HG02678 (cell line): ENCODE measurements at regions not wholly inside any gene's neighbourhood (a gene's known extent, or its start where the extent isn't known, plus 50 kb on each side); places are given as distances from the start of the nearest gene placed in this dataset.

Experiments used
- ATAC-seq: cut with Tn5 transposase; IDR thresholded peaks from one replicate; pipeline ENCODE4 v1.9.1; 2021; ENCODE audit warnings: mild to moderate bottlenecking, moderate library complexity; ENCODE audit not compliant: unreplicated experiment

DNA sequence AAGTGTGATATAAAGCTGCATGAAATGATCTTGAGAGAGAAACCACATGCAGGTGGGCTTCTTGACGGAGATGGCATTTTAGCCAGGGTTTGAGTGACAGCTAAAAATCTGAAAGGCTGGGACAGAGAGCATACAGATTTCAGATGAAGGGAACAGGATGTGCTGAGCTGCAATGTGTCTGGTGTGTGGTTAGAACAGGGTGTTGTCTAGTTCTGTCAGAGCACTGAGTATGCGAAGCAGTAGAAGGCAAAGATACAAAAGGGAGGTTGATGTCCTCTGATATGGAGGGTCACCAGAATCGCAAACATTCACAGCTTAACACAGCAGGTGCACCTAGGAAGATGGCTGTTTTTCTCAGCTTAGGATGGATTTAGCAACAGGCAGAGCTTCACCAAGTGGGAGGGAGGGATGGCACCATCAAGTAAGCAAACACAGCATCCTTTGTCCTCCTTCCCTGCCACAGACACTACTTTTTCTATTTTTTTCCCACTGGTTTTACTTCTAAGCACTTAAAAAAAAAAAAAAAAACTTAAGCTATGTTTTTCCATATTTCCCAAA lies 182.5 kb downstream of the TMX3 start:
- no peak for ATAC-seq

DNA sequence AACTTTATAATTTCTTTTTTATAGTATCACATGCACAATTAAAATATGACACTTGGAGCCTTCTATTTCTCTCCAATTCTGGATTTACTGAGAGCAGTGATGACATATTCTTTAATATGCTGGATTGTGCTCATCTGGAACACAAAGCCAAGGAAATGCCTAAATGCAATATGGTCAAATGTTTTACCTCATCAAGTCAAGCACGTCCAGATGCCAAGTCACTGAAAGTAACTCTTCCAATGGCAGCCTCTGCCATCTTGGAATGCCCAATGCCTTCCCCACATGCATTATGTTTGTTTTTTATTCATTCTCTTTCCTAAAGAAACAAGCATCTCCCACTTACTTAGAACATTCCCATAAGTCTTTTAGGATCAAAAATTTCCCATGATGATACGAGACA lies 189.8 kb downstream of the TMX3 start:
- ATAC-seq, result no peak

DNA sequence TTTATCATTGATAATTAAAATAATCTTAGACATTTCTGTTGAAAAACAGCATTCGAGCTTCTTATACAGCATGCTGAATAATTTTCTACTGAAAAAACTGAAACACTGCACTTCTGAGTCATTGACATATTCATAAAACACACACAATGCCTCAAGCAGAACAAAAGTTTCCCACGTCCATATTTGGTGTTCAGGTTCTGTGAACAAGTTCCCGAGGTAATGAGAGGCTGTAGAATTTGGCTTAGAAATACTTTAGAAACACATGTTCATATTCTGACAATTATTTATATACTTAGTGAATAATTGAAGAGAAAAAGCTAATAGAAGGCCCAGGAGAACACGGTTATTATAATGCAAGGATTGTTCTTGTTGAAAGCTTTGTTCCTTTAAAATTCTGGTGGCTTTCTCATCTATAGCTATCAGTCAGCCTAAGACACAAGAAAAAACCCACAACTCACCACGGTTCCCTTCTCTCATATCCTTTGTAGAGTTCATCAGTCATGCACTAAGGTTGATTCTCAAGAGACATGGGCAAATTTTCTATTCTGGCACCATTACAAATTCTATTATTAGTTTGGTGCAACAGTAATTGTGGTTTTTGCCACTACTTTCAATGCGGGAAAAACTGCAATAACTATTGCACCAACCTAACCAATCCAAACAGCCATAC lies 194.4 kb downstream of the TMX3 start:
- peak; percentile 58 for ATAC-seq

DNA sequence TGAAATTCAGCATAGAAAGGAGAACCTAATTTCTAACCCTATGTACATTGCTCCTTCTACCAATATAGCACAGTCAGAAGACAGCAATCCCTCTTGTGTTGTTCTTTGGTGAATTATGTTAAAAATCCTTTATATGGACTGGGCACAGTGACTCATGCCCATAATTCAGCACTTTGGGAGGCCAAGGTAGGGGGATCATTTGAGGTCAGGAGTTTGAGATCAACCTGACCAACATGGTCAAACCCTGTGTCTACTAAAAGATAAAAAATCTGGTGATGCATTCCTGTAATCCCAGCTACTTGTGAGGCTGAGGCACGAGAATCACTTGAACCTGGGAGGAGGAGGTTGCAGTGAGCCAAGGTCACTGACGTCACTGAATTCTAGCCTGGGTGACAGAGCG lies 195.6 kb downstream of the TMX3 start:
- ATAC-seq, result no peak

DNA sequence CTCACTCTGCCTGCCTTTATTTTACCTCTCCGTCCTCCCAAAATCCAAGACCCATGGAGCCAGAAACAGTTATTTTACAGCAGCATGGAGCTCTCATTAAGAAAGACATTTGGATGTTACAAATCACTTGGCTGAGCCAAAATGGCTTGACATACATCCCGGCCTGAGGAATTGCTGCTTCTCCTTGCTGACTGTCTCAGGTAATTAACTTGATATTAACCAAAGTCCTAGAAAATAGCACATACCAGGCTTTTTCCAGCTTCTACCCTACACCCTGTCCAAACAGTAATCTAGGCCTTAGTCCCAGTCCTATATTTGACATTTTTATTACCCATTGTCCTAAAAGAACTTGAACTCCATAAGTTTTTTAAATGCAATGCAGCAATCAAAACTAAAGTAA lies 205.0 kb downstream of the TMX3 start:
- no peak for ATAC-seq

DNA sequence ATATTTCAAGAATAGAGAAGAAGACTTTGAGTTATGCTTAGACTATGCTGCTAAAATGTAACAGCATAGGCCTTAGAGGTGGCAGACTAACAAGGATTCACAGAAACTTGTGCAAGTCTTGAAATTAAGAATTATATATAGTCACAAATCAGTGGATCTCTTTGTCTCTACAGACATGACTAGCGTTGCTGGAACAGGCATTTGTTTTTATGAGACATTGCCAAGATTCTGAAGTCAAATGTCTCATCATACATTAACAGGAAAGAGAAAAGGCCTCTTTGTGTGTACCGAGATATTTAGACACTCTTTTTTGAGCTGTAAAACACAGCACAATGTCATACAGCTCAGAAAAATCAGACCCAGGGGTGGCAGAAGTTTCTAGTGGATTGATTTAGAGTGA lies 207.1 kb downstream of the TMX3 start:
- ATAC-seq, result no peak

DNA sequence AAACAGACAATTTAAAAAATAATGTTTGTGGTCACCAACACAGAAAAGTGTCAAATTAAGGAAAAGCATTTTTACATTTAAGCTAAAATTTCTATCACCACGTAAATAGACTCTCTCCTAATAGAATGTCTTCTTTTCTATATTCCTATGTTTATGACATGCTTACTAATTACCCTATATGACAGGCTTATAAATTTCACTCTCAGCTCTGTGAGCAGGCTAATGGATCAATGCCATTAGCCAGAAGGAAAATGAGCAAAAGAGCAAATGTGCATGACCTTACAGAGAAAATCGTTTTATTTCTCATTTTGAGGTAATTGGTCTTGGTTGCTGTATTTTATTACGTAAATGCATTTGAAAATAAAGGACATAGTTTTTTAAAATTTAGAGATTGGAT lies 209.7 kb downstream of the TMX3 start:
- no peak for ATAC-seq

DNA sequence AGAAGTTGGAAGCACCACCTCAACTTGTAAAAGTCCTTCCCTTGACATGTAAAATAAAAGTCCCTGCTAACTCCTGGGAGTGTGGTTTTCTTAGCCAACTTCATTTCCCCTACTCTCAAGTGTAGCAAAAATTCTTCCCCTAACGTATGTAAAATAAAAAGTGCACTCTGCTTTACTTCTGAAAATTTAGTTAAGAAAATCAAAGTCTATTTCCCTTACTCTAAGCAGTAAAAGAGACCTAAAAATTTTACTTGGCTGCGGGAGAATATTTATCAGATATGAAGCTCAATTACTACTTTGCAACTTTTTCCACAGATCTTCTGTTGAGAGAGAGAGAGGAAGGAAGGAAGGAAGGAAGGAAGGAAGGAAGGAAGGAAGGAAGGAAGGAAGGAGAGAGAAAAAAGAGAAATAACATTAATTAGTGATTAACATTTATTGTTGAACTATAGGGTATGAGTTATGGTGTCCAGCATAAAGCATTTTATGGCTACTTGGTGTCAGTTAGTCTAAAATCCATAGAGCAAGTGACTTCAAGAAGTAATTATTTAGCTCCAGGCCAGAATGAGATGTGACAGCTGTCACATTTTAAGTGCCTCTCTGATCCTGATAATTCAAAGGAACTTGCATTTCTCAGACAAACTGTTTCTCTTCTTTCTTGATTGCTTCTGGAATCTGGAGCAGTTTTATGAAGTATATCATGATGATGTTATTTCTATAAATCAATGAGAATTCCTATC lies 210.3 kb downstream of the TMX3 start:
- no peak for ATAC-seq

DNA sequence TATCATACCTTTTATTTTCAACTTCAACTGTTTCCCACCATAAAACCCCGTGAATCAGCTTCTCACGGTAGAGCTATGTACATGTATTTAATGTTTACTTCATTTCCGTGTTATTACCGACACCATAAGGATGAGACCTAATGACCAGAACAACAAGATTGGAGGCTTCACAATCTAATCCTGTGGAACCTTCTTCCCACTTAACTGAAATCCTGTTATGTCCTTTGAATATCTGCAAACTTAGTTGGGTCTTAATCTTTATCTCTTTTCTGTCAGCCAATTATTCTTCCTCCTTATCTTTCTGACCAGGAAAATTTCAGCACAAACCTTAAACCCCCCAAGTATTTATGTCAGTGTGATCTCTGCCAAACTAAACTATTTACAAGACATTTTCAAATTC lies 214.4 kb downstream of the TMX3 start:
- no peak for ATAC-seq

DNA sequence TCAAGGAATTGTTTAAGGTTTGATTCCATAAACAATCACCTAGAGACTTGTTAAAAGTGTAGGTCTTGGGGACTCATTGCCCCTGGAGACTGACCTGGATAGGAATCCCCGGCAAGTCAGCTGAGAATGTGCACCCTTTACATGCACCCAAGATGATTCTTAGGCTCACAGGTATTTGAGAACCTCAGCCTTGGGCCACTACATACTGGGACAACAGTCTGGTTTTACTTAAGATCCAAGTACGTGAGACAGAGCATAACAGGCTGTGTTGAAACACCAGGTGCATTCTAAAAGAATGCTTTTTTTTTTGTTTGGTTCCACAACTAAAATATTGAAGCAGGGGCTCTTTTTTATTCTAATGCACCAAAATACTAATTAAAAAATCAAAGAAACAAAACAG lies 215.8 kb downstream of the TMX3 start:
- ATAC-seq, result no peak

DNA sequence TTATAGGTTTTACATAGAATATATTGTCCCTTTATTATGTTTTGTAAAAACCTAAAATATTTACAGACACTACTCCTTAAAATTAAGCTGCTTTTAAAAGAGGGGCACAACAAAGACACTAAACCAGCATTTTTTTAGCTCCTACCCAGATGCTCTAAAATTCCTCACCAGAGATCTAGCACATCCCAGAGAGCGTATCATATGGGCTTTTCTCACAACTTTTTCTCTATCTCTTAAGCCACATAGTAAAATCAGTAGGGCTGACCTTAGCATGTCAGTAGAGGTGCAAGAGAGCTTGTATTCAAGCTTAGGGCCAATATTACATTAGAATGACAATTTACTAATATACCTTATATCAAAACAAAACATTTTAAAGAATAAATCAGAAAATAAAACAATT lies 216.3 kb downstream of the TMX3 start:
- ATAC-seq, result no peak

DNA sequence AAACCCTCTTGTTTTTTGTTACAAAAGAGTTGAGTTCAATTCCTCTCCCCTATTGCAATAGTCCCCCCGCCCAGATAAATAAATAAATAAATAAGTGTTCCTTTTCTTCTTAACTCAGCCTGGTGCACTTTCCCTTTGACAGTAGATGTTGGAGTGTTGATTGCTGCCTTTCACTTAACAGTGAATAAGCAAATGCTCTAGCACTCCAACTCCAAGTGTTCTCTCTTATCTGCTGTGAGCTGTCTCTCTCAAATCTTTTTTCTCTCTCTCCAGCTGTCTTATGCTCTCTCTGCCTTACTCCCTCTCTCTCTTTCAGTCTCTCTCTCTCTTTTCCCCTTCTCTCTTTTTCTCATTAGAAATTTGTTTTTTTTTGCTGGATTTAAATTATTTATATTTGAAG lies 216.7 kb downstream of the TMX3 start:
- no peak for ATAC-seq

DNA sequence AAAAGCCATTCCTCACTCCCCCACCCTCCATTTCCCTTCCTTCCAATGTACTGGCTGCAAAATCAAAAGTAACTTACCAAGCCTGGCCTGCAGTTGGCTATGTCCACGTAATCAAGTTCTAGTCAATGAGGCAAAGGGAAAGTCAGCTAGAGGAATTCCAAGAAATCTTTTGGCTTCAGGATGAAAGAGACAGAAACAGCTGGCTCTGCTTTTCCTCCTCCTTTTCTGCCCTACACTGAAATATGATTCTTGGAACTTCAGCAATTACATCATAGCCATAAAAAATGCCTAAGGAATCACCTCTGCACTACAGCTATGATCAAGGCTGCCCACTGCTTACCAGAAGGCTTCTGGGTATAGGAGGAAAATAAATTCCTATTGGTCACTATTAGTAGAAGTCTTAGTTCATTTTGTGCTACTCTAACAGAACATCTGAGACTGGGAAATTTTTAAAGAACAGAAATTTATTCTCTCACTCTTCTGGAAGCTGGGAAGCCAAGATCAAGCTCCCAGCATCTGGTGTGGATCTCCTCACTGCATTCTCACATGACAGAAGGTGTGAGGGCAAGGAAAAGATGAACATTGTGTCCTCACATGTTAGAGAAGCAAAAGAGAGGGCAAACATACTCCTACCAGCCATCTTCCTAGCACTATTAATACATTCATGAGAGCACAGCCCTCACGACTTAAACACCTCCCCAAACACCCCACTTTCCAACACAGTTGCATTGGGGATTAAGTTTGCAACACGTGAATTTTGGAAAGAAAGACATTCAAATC lies 219.9 kb downstream of the TMX3 start:
- no peak for ATAC-seq

DNA sequence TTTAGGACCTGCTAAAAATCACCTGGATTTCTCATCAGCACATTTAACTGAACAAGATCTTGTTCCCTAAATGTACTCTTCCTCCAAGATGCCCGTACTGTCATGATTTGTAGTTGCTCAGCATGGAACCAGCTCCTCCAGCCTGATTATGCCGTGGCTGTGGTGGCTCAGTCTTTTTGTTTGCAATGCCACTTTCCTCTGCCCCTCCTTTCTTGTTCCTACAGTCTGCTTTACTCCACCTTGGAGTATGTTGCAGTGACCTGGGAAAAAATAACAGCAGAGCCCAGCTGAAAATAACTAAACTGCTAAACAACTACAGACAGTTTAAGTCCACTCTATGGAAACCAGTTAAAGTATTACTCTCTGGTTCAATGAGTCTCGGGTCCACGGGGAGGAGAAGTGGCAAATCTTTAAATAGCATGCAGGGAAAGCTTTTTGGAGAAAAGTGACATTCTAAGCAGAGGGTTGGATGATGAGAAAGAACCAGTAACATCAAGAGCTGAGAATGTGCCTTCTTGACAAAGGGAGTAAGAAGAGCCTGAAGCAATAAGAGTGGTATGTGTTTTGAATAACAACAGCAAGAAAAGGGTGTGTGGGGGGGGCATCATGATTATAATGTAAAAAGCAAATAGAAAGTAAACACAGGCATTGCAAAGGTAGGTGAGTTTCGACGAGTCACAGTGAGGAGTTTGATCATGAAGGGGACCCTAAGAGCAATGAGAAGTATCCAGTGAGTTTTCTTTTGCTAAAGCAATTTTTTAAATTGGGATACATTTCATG lies 225.7 kb downstream of the TMX3 start:
- no peak for ATAC-seq

DNA sequence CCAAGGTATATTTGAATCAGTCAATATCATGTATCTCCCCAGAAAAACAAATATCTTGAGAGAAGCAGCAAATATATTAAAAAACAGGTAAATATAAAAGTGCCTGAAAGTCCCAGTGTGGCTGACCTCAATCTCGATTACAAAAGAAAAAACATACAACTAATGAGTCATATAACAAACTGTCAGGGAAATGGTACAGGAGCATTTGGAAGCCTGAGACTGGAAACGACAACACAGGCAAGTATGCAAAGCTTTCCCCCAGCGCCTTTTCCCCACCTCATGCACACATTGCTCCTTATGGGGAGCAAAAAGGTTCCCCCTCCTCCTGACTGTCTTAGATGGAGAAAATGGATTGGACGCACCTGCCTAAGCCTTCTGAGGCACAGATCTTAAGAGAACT lies 230.7 kb downstream of the TMX3 start:
- ATAC-seq, result no peak

DNA sequence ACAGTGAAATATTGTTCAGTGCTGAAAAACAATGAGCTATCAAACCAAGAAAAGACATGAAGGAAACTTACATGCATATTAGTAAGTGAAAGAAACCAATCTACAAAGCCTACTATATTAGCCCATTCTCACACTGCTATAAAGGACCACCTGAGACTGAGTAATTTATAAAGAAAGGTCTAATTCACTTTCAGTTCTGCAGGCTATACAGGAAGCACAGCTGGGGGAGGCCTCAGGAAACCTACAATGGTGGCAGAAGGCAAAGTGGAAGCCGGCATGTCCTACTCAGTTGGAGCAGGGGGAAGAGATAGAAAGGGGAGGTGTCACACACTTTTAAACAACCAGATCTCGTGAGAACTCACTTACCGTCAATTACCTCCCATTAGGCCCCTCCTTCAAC lies 232.1 kb downstream of the TMX3 start:
- ATAC-seq, result no peak

DNA sequence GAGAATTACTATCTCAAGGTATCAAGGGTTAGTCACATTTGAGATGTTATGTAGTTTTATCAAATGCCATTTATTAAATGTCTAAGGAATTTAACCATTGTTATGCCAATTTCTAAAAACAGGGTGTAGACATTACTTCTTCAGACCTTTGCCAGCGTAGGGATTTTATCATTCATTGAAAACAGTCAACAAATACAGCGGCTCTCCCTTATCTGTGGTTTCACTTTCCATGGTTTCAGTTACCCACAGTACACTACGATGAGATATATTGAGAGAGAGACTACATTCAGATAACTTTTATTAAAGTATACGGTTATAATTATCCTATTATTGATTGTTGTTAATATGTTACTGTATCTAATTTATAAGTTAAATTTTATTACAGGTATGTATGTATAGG lies 234.7 kb downstream of the TMX3 start:
- no peak for ATAC-seq

DNA sequence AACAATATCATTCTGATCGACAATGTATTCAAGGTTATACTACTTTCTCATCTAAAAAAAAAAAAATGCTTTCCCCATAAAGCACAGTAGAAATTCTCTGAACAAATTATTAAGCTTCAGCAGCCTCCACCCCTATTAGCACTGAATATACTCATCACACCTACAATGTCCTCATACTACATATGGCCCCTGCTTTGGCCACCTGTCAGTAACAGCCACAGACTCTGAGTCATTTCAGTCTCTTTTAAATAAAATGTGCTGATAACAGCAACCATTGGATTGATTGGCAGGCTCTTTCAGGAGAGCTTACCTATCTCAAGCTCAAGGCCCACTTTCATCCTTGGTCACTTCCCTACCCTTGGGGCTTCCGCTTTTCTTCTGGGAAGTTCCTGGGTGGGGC lies 236.7 kb downstream of the TMX3 start:
- no peak for ATAC-seq

DNA sequence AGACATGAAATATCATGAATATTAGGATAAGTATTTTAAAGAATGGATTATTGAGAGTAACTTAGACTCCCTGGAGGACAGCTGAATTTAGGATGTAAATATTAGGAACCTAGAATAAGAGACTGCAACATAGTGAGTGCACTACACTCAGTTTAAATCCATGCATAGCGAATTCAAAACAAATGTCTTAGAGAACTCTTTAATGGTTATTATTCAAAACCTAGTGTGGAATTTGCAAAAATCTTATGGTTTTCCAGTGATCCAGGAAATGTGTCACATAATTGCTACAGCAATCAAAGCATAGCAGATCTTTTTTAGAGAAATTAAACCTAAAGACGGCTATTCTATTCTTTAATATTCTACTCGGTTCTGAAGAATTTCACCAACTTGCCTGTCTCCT lies 239.0 kb downstream of the TMX3 start:
- ATAC-seq, result no peak

DNA sequence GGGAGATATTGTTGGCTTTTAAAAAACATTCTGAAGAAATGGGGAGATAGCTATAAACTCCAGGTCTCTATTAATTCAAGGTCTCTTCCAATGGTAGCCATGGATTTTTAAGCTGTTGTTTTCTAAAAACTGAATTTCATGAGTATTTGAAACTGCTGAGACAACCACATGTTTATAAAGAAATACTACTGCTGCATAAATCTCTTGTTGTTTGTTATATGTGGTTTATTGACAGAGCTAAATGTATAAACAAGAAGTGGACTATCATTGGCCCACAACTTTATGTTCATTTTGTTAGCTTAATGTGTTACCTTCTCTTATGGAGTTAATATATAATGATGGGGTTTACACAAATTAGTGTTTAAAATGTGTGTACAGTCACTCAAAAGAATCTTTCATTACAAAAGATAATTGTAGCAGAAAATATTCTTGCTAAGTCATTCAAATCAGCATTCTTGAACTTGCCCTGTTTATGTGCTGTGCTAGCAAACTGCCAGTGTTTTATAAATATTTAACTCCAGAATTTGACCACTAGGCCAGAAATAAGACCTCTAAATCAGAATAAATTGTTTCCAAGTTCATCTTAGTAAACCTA lies 242.1 kb downstream of the TMX3 start:
- no peak for ATAC-seq
